HepG2 (cell line): ENCODE measurements at regions not wholly inside any gene's neighbourhood (a gene's known extent, or its start where the extent isn't known, plus 50 kb on each side); places are given as distances from the start of the nearest gene placed in this dataset.

Experiments
- ASH2L ChIP-seq: fragments of 300-600, 200-600 bp; sonication (generic); IDR thresholded peaks from 2 replicates; pipeline ENCODE4 v1.7.0; 2017; ENCODE audit warnings: low read depth, mild to moderate bottlenecking, moderate library complexity, mixed read lengths, low read length; ENCODE audit not compliant: insufficient read length
- GABPA ChIP-seq, 2 experiments: IDR thresholded peaks; 2 replicates each; pipeline ENCODE4 v1.6.1; 2011 to 2016; ENCODE audit warnings: low read depth in 2 of 2, low read length in 1 of 2, missing biosample characterization in 1 of 2, missing genetic modification characterization in 1 of 2
- MLXIP ChIP-seq: sonication (generic); formaldehyde crosslinking; IDR thresholded peaks from 2 replicates; pipeline ENCODE4 v1.9.0; 2021; ENCODE audit warnings: missing genetic modification reagents, borderline replicate concordance
- ZBTB20 ChIP-seq: sonication (generic); formaldehyde crosslinking; IDR thresholded peaks from 2 replicates; pipeline ENCODE4 v1.8.1; 2023; ENCODE audit warnings: missing genetic modification reagents, low read depth, mild to moderate bottlenecking, borderline replicate concordance
- ZNF12 ChIP-seq: sonication (generic); formaldehyde crosslinking; IDR thresholded peaks from 2 replicates; pipeline ENCODE4 v1.5.0; 2020; ENCODE audit warnings: missing genetic modification reagents
- ZNF143 ChIP-seq: sonication (generic); formaldehyde crosslinking; IDR thresholded peaks from 2 replicates; pipeline ENCODE4 v1.4.0; 2020; ENCODE audit warnings: missing genetic modification reagents

- no peak for TF ChIP-seq ZNF12 (CRISPR knock-in tag)
- TF ChIP-seq ZNF143, result no peak
- no peak for TF ChIP-seq MLXIP (CRISPR knock-in tag)
- no peak for TF ChIP-seq GABPA (IDR thresholded peaks at IDR 0.05; ENCODE audit: low read depth, low read length)
- no peak for TF ChIP-seq GABPA (CRISPR knock-in tag; IDR thresholded peaks at IDR 0.05; ENCODE audit: low read depth)
- no peak for TF ChIP-seq ZBTB20
- no peak for TF ChIP-seq ASH2L
Measured at GRCh38 chrX:6954836-6955235, 192.7 kb upstream of the STS start.
